TTC549 (cell line): ENCODE measurements at regions not wholly inside any gene's neighbourhood (a gene's known extent, or its start where the extent isn't known, plus 50 kb on each side); places are given as distances from the start of the nearest gene placed in this dataset.

Experiments used
- FAIRE-seq: peaks from 2 replicates; lab custom pipeline; 2012; peaks lifted over from hg19 to GRCh38; lab: Jason Lieb, UNC

- FAIRE-seq: no peak
Measured at GRCh38 chr10:83037653-83038052, 1101.7 kb upstream of the GHITM start.

- FAIRE-seq: no peak
Measured at GRCh38 chr10:83038631-83039030, 1100.7 kb upstream of the GHITM start.

- FAIRE-seq: no peak
Measured at GRCh38 chr10:83045731-83046130, 1093.6 kb upstream of the GHITM start.

- no peak for FAIRE-seq
Measured at GRCh38 chr10:83050815-83051214, 1088.5 kb upstream of the GHITM start.

GRCh38 chr10:83062871-83063270 is 1076.4 kb upstream of the GHITM start:
- no peak for FAIRE-seq

- FAIRE-seq: no peak
Measured at GRCh38 chr10:83073472-83073871, 1065.8 kb upstream of the GHITM start.

GRCh38 chr10:83075016-83075814 is 1064.1 kb upstream of the GHITM start:
- no peak for FAIRE-seq

- FAIRE-seq: no peak
Measured at GRCh38 chr10:83075815-83076355, 1063.4 kb upstream of the GHITM start.

GRCh38 chr10:83076443-83076842 is 1062.9 kb upstream of the GHITM start:
- no peak for FAIRE-seq

- no peak for FAIRE-seq
Measured at GRCh38 chr10:83078160-83078559, 1061.1 kb upstream of the GHITM start.

GRCh38 chr10:83078645-83079044 is 1060.7 kb upstream of the GHITM start:
- FAIRE-seq: no peak

- FAIRE-seq: no peak
Measured at GRCh38 chr10:83083831-83084230, 1055.5 kb upstream of the GHITM start.

GRCh38 chr10:83089335-83089734 is 1050.0 kb upstream of the GHITM start:
- no peak for FAIRE-seq

GRCh38 chr10:83104616-83105015 is 1034.7 kb upstream of the GHITM start:
- FAIRE-seq: no peak

GRCh38 chr10:83108565-83109333 is 1030.6 kb upstream of the GHITM start:
- FAIRE-seq: no peak

GRCh38 chr10:83119346-83119745 is 1020.0 kb upstream of the GHITM start:
- no peak for FAIRE-seq

- FAIRE-seq: no peak
Measured at GRCh38 chr10:83122336-83122735, 1017.0 kb upstream of the GHITM start.

- FAIRE-seq: no peak
Measured at GRCh38 chr10:83127942-83128575, 1011.2 kb upstream of the GHITM start.

GRCh38 chr10:83140811-83141210 is 998.5 kb upstream of the GHITM start:
- FAIRE-seq: no peak

GRCh38 chr10:83142074-83142563 is 997.2 kb upstream of the GHITM start:
- no peak for FAIRE-seq

GRCh38 chr10:83144461-83144860 is 994.8 kb upstream of the GHITM start:
- FAIRE-seq: no peak

GRCh38 chr10:83153714-83154113 is 985.6 kb upstream of the GHITM start:
- no peak for FAIRE-seq

- FAIRE-seq: no peak
Measured at GRCh38 chr10:83164156-83164555, 975.2 kb upstream of the GHITM start.
